HG03571 (cell line): ENCODE measurements at regions not wholly inside any gene's neighbourhood (a gene's known extent, or its start where the extent isn't known, plus 50 kb on each side); places are given as distances from the start of the nearest gene placed in this dataset.
"Not testable (repeated sequence)": the region's sequence is repeated elsewhere in the genome, so short reads cannot be mapped to it uniquely, and the experiment has no call there.

Experiments
- ATAC-seq: cut with Tn5 transposase; IDR thresholded peaks from one replicate; pipeline ENCODE4 v1.9.1; 2021; ENCODE audit not compliant: unreplicated experiment

- ATAC-seq: not testable (repeated sequence)
Measured at GRCh38 chr6:113070681-113071080, 723.6 kb downstream of the RFPL4B start.

DNA sequence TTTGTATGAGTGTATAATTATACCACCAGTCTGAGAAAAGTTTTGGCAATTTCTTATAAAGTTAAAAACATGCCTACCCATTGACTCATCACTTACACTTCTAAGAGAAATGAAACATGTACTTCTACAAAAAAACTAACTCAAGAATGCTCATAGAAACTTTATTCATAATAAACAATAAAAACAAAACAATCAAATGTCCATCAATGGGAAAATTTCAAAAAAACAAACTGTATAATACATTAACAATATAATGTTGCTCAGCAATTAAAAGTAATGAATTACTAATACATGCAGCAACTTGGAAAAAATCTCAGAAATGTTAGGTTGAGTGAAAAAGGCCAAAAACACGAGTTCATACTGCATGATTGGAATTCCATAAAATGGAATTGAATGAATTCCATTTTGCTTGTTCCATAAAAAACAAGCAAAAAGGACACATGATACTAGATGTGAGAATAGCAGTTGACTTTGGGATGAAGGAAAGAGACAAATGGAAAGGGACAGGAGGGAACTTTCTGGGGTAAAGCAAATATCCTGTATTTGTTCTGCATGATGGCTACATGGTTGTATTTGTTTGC, 726.6 kb downstream of the RFPL4B start:
- no peak for ATAC-seq

- ATAC-seq: no peak
Measured at GRCh38 chr6:113076116-113076515, 729.0 kb downstream of the RFPL4B start.

- no peak for ATAC-seq
Measured at GRCh38 chr6:113076816-113077215, 729.7 kb downstream of the RFPL4B start.

DNA sequence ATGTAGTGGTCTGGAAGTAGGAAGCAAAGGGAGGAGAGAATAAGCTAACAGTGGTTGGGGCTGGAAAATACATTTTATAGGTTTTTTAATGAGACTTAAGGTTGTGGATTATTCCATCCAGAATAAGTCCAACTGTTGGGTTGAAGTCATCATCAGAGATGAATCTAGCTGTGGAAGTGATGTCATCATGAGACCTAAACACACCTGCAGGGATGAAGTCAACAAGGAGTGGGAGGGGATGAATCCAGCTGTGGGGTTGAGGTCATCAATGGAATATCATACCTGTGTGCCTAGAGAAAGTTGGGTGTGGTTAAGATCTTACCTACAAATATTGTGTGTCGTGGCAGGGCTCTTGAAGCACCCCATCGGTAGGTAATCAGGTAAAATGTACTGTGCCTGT, 730.7 kb downstream of the RFPL4B start:
- no peak for ATAC-seq

- no peak for ATAC-seq
Measured at GRCh38 chr6:113078791-113079190, 731.7 kb downstream of the RFPL4B start.

DNA sequence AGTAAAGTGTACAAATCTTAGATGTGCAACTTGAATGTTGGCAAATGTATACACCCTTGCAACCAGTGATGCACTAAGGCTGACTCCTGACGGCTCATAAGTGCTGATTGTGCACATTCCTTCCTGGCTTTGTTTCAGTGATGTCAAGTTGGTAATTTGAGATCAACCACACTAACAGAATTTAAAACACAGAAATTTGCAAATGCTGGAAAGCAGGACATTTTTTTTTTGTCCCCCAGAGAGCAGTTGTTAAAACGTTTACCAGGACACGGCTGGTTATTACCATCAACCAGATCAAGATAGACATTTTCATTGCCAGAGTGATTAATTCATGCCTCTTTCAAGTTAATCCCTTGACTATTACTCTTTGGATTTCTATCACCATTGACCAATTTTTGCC, 735.6 kb downstream of the RFPL4B start:
- ATAC-seq: no peak

DNA sequence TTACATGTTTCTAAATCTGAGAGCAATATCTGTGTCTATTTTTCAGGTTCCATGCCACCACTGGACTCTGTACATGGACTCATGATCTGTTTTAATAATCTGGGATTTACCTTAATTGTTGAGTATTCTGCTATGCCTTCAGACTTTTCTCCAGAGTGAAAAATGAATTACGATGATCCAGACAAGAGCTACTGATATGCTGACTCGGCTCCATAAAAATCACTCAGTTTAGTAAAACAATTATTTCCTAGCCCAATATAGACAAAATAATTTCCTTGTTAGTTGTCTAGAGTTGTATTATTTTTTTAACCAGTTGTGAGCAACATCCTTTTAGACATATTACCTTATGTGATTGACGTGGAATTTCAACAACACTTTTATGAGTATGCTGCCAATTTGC, 736.8 kb downstream of the RFPL4B start:
- ATAC-seq: no peak

GRCh38 chr6:113089056-113089455, 741.9 kb downstream of the RFPL4B start:
- no peak for ATAC-seq

DNA sequence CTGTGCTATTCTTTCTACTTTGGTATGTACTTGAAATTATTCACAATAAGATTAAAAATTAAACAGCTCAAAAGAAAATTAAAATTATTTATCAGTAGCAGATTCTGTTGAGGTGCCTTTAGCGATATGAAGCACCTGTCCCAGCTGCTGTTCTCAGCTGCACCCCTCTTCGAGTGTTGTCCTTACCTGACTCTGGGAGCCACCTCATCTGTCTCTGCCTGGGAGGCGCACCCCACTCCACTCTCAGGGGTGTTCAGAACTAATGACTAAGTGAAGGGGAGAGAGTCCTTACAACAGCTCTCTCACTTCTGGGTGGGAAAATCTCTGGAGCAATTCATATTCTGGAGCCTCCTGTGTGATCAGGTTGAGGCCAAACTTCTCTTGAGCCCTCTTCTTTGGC, 745.7 kb downstream of the RFPL4B start:
- no peak for ATAC-seq

- ATAC-seq: no peak
Measured at GRCh38 chr6:113094779-113095178, 747.6 kb downstream of the RFPL4B start.

- ATAC-seq: no peak
Measured at GRCh38 chr6:113095841-113096240, 748.7 kb downstream of the RFPL4B start.

DNA sequence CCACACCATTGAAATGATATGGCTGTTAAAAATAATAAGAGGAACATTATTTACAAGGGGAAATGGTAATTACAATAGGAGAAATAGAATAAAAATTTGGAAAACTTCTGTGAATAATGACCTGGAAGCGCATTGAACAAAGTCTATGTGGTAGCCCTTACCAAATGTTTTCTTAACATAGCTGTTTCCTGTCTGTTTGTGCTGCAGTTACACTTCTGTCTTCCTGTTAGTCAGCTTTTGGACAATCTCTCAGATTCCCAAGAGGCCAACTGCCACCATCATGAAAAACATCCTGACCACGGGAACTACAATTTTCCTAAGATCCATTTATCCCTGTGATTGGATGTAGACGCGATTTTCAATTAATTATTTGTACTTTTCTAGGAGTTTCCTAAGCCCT, 754.4 kb upstream of the MARCKS start:
- no peak for ATAC-seq

GRCh38 chr6:113103634-113104361, 753.3 kb upstream of the MARCKS start:
- no peak for ATAC-seq

GRCh38 chr6:113104541-113104940, 752.6 kb upstream of the MARCKS start:
- no peak for ATAC-seq

- ATAC-seq: no peak
Measured at GRCh38 chr6:113104951-113105350, 752.2 kb upstream of the MARCKS start.

DNA sequence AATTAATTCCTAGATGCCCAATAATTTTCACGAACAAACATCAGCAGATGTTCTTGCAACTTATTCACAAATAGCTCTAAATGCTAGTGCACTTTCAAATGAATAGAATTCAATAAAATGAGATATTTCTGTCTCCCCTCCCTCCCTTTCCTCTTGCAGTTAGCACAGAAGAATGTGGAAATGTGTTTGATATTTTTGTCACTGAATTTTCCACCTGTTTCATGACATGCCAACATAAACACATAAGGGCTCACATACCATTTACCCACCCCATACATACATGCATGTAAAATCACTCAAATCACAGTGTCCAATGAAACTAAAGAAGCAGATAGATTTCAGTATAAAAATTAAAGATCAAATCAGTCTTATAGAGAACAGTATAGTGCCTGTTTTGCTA, 746.9 kb upstream of the MARCKS start:
- ATAC-seq: no peak

DNA sequence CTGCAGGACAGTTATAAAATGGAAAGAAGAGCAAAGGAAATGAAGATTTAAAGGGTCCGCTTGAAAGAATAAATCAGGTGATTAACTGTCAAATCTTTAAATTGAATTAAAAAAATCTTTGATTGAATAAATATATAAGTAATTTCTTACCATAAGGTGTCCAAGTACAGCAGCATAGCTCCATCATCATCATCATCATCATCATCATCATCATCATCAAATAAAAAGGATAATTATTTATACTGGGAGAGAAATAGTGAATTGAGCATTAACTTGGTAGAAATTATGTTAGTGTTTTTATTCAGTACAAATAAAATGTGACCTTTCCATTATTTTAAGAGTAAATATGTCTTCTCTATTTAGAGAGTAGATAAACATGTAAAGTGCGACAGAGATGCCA, 745.6 kb upstream of the MARCKS start:
- no peak for ATAC-seq

- no peak for ATAC-seq
Measured at GRCh38 chr6:113112086-113112485, 745.1 kb upstream of the MARCKS start.

GRCh38 chr6:113115196-113115595, 741.9 kb upstream of the MARCKS start:
- no peak for ATAC-seq

DNA sequence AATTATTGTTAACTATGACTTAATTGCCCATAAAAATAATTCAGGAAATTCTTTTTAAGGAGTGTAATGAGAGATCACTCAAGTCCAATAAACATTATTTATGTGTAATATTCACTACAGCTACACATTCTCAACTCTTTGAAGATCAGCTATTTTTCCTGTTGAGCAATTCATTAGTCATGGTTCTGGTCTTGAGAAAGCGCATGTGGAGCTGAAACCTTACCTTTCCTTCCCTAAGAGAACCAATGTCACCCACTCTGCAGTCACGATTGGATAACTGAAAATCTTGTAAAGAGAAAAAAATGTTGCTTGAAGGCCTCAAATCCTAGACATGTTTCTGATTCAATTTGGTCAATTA, 736.9 kb upstream of the MARCKS start:
- ATAC-seq: no peak

DNA sequence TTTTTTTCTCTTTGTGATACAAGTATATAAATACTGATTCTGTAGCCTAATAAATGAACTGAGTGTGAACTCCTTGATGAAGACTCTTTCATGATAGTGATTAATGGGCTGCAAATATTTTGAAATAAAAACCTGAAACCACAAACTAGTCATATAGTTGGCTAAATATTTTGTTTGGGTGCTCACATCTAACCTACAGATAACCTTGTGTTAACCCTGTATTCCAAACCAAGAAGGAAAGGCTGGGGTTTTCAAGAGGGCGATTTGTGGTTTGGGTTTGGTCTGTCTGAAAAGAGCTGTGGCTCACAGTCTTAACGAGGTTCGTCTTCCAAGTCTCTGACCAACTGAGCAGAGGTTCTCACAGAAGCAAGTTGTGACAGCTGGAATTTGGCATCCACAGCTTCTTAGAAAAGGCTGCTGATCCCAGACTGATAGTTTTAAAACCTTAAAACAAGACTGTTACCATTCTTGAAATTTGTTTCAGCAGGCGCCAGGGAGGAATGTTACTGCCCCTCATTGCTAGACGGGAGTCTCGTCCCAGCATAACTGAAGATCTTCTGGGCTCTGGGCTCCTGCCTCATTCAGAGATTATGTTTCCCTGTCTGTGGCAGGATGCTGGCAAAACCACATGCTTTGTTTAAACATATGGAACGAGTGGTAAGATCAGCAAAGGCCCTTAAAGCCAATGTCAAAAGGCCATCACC, 736.4 kb upstream of the MARCKS start:
- no peak for ATAC-seq
